ENCODE measurements at regions not wholly inside any gene's neighbourhood (a gene's known extent, or its start where the extent isn't known, plus 50 kb on each side); places are given as distances from the start of the nearest gene placed in this dataset.
"Not testable (repeated sequence)": the region's sequence is repeated elsewhere in the genome, so short reads cannot be mapped to it uniquely, and the experiment has no call there.

- Histone ChIP-seq H3K36me3 (ENCODE audit: insufficient read depth, low read length) (no peaks in the 10 kb centered on the region), H3K9ac (ENCODE audit: low read depth, low read length) (no peak overlapping the region), H3K9me3 (ENCODE audit: insufficient read depth, low read depth, low read length) (no peaks in the 10 kb centered on the region), H3K27ac (ENCODE audit: low read depth, low read length) (no peak overlapping the region), H3K4me1 (ENCODE audit: insufficient read depth, low read length) (0 out of 2 replicates have a peak, but pooled peaks cover 4% of the 10 kb centered on the region), H3K4me3 (ENCODE audit: low read length) (no peak overlapping the region), H3K27me3 (ENCODE audit: insufficient read depth, low read length) (no peaks in the 10 kb centered on the region)
- 91% methylated on average over 6 of the region's 8 CpGs for WGBS
These were observed 65.7 kb upstream of the PPM1B start for GRCh38 chr2:44102790-44103562.

- H3K9me3 ChIP-seq (ENCODE audit: insufficient read depth, low read depth, low read length): no peaks in the 10 kb centered on the region
- no peak overlapping the region for H3K27ac ChIP-seq (ENCODE audit: low read depth, low read length)
- WGBS: 95% methylated on average over 6 of the region's 6 CpGs
- no peak overlapping the region for H3K4me3 ChIP-seq (ENCODE audit: low read length)
- H3K36me3 ChIP-seq (ENCODE audit: insufficient read depth, low read length): no peaks in the 10 kb centered on the region
- no peaks in the 10 kb centered on the region for H3K27me3 ChIP-seq (ENCODE audit: insufficient read depth, low read length)
- H3K9ac ChIP-seq (ENCODE audit: low read depth, low read length): no peak overlapping the region
- 0 out of 2 replicates have a peak, but pooled peaks cover 4% of the 10 kb centered on the region for H3K4me1 ChIP-seq (ENCODE audit: insufficient read depth, low read length)
These were observed 65.0 kb upstream of the PPM1B start for GRCh38 chr2:44103639-44104038.

GRCh38 chr2:44104855-44105271 lies 63.8 kb upstream of the PPM1B start:
- Histone ChIP-seq H3K4me1 (ENCODE audit: insufficient read depth, low read length) (0 out of 2 replicates have a peak, but pooled peaks cover 4% of the 10 kb centered on the region), H3K9ac (ENCODE audit: low read depth, low read length) (no peak overlapping the region)
- 82% methylated on average over 1 of the region's 1 CpG for WGBS

GRCh38 chr2:44106509-44106908 lies 62.2 kb upstream of the PPM1B start:
- H3K27me3 ChIP-seq (ENCODE audit: insufficient read depth, low read length); H3K9me3 ChIP-seq (ENCODE audit: insufficient read depth, low read depth, low read length); H3K4me3 ChIP-seq (ENCODE audit: low read length); H3K4me1 ChIP-seq (ENCODE audit: insufficient read depth, low read length); H3K9ac ChIP-seq (ENCODE audit: low read depth, low read length); H3K27ac ChIP-seq (ENCODE audit: low read depth, low read length); H3K36me3 ChIP-seq (ENCODE audit: insufficient read depth, low read length): not testable (repeated sequence)
- WGBS: 94% methylated on average over 9 of the region's 9 CpGs

More at GRCh38 chr2:44104855-44105271, 63.8 kb upstream of the PPM1B start:
- H3K27ac ChIP-seq (ENCODE audit: low read depth, low read length): no peak overlapping the region
- H3K36me3 ChIP-seq (ENCODE audit: insufficient read depth, low read length): no peaks in the 10 kb centered on the region
- H3K4me3 ChIP-seq (ENCODE audit: low read length): no peak overlapping the region
- no peaks in the 10 kb centered on the region for H3K9me3 ChIP-seq (ENCODE audit: insufficient read depth, low read depth, low read length)
- H3K27me3 ChIP-seq (ENCODE audit: insufficient read depth, low read length): no peaks in the 10 kb centered on the region

GRCh38 chr2:44107086-44107740 lies 61.5 kb upstream of the PPM1B start:
- H3K4me1 ChIP-seq (ENCODE audit: insufficient read depth, low read length): 0 out of 2 replicates have a peak, but pooled peaks cover 4% of the 10 kb centered on the region
- H3K9me3 ChIP-seq (ENCODE audit: insufficient read depth, low read depth, low read length): no peaks in the 10 kb centered on the region
- WGBS: 89% methylated on average over 5 of the region's 5 CpGs
- H3K36me3 ChIP-seq (ENCODE audit: insufficient read depth, low read length): no peaks in the 10 kb centered on the region
- no peak overlapping the region for H3K9ac ChIP-seq (ENCODE audit: low read depth, low read length)
- H3K4me3 ChIP-seq (ENCODE audit: low read length): no peak overlapping the region
- no peaks in the 10 kb centered on the region for H3K27me3 ChIP-seq (ENCODE audit: insufficient read depth, low read length)
- no peak overlapping the region for H3K27ac ChIP-seq (ENCODE audit: low read depth, low read length)

GRCh38 chr2:44107974-44108373 lies 60.7 kb upstream of the PPM1B start:
- no peak overlapping the region for H3K4me3 ChIP-seq (ENCODE audit: low read length)
- 100% methylated on average over 3 of the region's 3 CpGs for WGBS

GRCh38 chr2:44109166-44109565 lies 59.5 kb upstream of the PPM1B start:
- Histone ChIP-seq H3K27ac (ENCODE audit: low read depth, low read length) (no peak overlapping the region), H3K36me3 (ENCODE audit: insufficient read depth, low read length) (no peaks in the 10 kb centered on the region), H3K27me3 (ENCODE audit: insufficient read depth, low read length) (no peaks in the 10 kb centered on the region), H3K9me3 (ENCODE audit: insufficient read depth, low read depth, low read length) (no peaks in the 10 kb centered on the region), H3K4me3 (ENCODE audit: low read length) (no peak overlapping the region), H3K4me1 (ENCODE audit: insufficient read depth, low read length) (no peaks in the 10 kb centered on the region), H3K9ac (ENCODE audit: low read depth, low read length) (no peak overlapping the region)
- 88% methylated on average over 3 of the region's 3 CpGs for WGBS

More at GRCh38 chr2:44107974-44108373, 60.7 kb upstream of the PPM1B start:
- no peaks in the 10 kb centered on the region for H3K27me3 ChIP-seq (ENCODE audit: insufficient read depth, low read length)
- no peaks in the 10 kb centered on the region for H3K36me3 ChIP-seq (ENCODE audit: insufficient read depth, low read length)
- no peak overlapping the region for H3K9ac ChIP-seq (ENCODE audit: low read depth, low read length)
- H3K27ac ChIP-seq (ENCODE audit: low read depth, low read length): no peak overlapping the region
- no peaks in the 10 kb centered on the region for H3K9me3 ChIP-seq (ENCODE audit: insufficient read depth, low read depth, low read length)
- 0 out of 2 replicates have a peak, but pooled peaks cover 3% of the 10 kb centered on the region for H3K4me1 ChIP-seq (ENCODE audit: insufficient read depth, low read length)

- no peaks in the 10 kb centered on the region for H3K36me3 ChIP-seq (ENCODE audit: insufficient read depth, low read length)
- no peaks in the 10 kb centered on the region for H3K9me3 ChIP-seq (ENCODE audit: insufficient read depth, low read depth, low read length)
- no peak overlapping the region for H3K4me3 ChIP-seq (ENCODE audit: low read length)
- no peak overlapping the region for H3K9ac ChIP-seq (ENCODE audit: low read depth, low read length)
- H3K27ac ChIP-seq (ENCODE audit: low read depth, low read length): no peak overlapping the region
- no peaks in the 10 kb centered on the region for H3K27me3 ChIP-seq (ENCODE audit: insufficient read depth, low read length)
- H3K4me1 ChIP-seq (ENCODE audit: insufficient read depth, low read length): no peaks in the 10 kb centered on the region
- WGBS: 44% methylated on average over 2 of the region's 2 CpGs
These were observed 58.2 kb upstream of the PPM1B start for GRCh38 chr2:44110444-44110843.

- no peak overlapping the region for H3K27ac ChIP-seq (ENCODE audit: low read depth, low read length)
- H3K4me3 ChIP-seq (ENCODE audit: low read length): no peak overlapping the region
- no peaks in the 10 kb centered on the region for H3K4me1 ChIP-seq (ENCODE audit: insufficient read depth, low read length)
- H3K27me3 ChIP-seq (ENCODE audit: insufficient read depth, low read length): no peaks in the 10 kb centered on the region
- no peak overlapping the region for H3K9ac ChIP-seq (ENCODE audit: low read depth, low read length)
- no peaks in the 10 kb centered on the region for H3K9me3 ChIP-seq (ENCODE audit: insufficient read depth, low read depth, low read length)
- H3K36me3 ChIP-seq (ENCODE audit: insufficient read depth, low read length): no peaks in the 10 kb centered on the region
These were observed 56.6 kb upstream of the PPM1B start for GRCh38 chr2:44112096-44112495.

GRCh38 chr2:44116319-44116718 lies 52.4 kb upstream of the PPM1B start:
- H3K27ac ChIP-seq (ENCODE audit: low read depth, low read length): no peak overlapping the region
- no peaks in the 10 kb centered on the region for H3K9me3 ChIP-seq (ENCODE audit: insufficient read depth, low read depth, low read length)
- no peak overlapping the region for H3K4me3 ChIP-seq (ENCODE audit: low read length)
- H3K9ac ChIP-seq (ENCODE audit: low read depth, low read length): no peak overlapping the region
- 97% methylated on average over 3 of the region's 3 CpGs for WGBS
- no peaks in the 10 kb centered on the region for H3K36me3 ChIP-seq (ENCODE audit: insufficient read depth, low read length)
- no peaks in the 10 kb centered on the region for H3K27me3 ChIP-seq (ENCODE audit: insufficient read depth, low read length)
- no peaks in the 10 kb centered on the region for H3K4me1 ChIP-seq (ENCODE audit: insufficient read depth, low read length)

- H3K27ac ChIP-seq (ENCODE audit: low read depth, low read length): no peak overlapping the region
- no peaks in the 10 kb centered on the region for H3K27me3 ChIP-seq (ENCODE audit: insufficient read depth, low read length)
- H3K4me1 ChIP-seq (ENCODE audit: insufficient read depth, low read length): no peaks in the 10 kb centered on the region
- no peaks in the 10 kb centered on the region for H3K36me3 ChIP-seq (ENCODE audit: insufficient read depth, low read length)
- no peak overlapping the region for H3K4me3 ChIP-seq (ENCODE audit: low read length)
- WGBS: 97% methylated on average over 10 of the region's 10 CpGs
- no peak overlapping the region for H3K9ac ChIP-seq (ENCODE audit: low read depth, low read length)
- H3K9me3 ChIP-seq (ENCODE audit: insufficient read depth, low read depth, low read length): no peaks in the 10 kb centered on the region
These were observed 50.4 kb upstream of the PPM1B start for GRCh38 chr2:44118257-44118656.
